Muscle layer of duodenum (tissue), 2 donors: ENCODE measurements at regions not wholly inside any gene's neighbourhood (a gene's known extent, or its start where the extent isn't known, plus 50 kb on each side); places are given as distances from the start of the nearest gene placed in this dataset.

ENCODE experiments used
- H3K27ac ChIP-seq: one replicate; pipeline ENCODE4 v1.7.0; 2013; ENCODE audit warnings: mild to moderate bottlenecking, low read length
- H3K27me3 ChIP-seq: one replicate; pipeline ENCODE4 v1.7.0; 2013; ENCODE audit warnings: low read depth, mild to moderate bottlenecking, control low read depth, low read length
- H3K36me3 ChIP-seq, 2 donors: one replicate each; pipeline ENCODE4 v1.7.0; 2013; ENCODE audit warnings: low read length in 2 of 2, control low read depth in 1 of 2, mild to moderate bottlenecking in 1 of 2; ENCODE audit not compliant: insufficient read depth in 2 of 2, control insufficient read depth in 1 of 2
- H3K4me1 ChIP-seq, 2 donors: one replicate each; pipeline ENCODE4 v1.7.0; 2013; ENCODE audit warnings: low read length in 2 of 2, mild to moderate bottlenecking in 2 of 2, control low read depth in 1 of 2, moderate library complexity in 1 of 2; ENCODE audit not compliant: insufficient read depth in 2 of 2, control insufficient read depth in 1 of 2
- H3K4me3 ChIP-seq, 2 donors: one replicate each; pipeline ENCODE4 v1.7.0; 2013; ENCODE audit warnings: low read length in 2 of 2, low read depth in 1 of 2, mild to moderate bottlenecking in 1 of 2
- H3K9me3 ChIP-seq, 2 donors: one replicate each; pipeline ENCODE4 v1.7.0; 2013; ENCODE audit warnings: low read length in 2 of 2, control low read depth in 1 of 2, mild to moderate bottlenecking in 1 of 2; ENCODE audit not compliant: control insufficient read depth in 1 of 2
- donor health status: healthy.

GRCh38 chr18:39681061-39681460, 2115.5 kb upstream of the CELF4 start:
- no peaks in the 10 kb centered on the region for H3K9me3 ChIP-seq
- H3K27me3 ChIP-seq, result no peaks in the 10 kb centered on the region

GRCh38 chr18:39675906-39676305, 2110.3 kb upstream of the CELF4 start:
- Histone ChIP-seq H3K27me3 (no peaks in the 10 kb centered on the region), H3K27ac (no peak overlapping the region), H3K36me3 (no peaks in the 10 kb centered on the region), H3K4me1 (no peaks in the 10 kb centered on the region), H3K4me3 (no peak overlapping the region), H3K9me3 (no peaks in the 10 kb centered on the region)

More at GRCh38 chr18:39681061-39681460, 2115.5 kb upstream of the CELF4 start:
- Histone ChIP-seq H3K4me1 (no peaks in the 10 kb centered on the region), H3K36me3 (no peaks in the 10 kb centered on the region), H3K4me3 (no peak overlapping the region), H3K27ac (no peak overlapping the region)

- no peaks in the 10 kb centered on the region for H3K27me3 ChIP-seq
- H3K4me3 ChIP-seq, result no peak overlapping the region
- H3K9me3 ChIP-seq, result no peaks in the 10 kb centered on the region
- no peaks in the 10 kb centered on the region for H3K4me1 ChIP-seq
- no peak overlapping the region for H3K27ac ChIP-seq
- no peaks in the 10 kb centered on the region for H3K36me3 ChIP-seq
Observed at GRCh38 chr18:39675368-39675767, 2109.8 kb upstream of the CELF4 start.

- Histone ChIP-seq H3K9me3 (no peaks in the 10 kb centered on the region), H3K4me1 (no peaks in the 10 kb centered on the region), H3K27ac (no peak overlapping the region), H3K36me3 (no peaks in the 10 kb centered on the region), H3K4me3 (no peak overlapping the region), H3K27me3 (no peaks in the 10 kb centered on the region)
Observed at GRCh38 chr18:39672171-39672570, 2106.6 kb upstream of the CELF4 start.

GRCh38 chr18:39667905-39668304, 2102.3 kb upstream of the CELF4 start:
- Histone ChIP-seq H3K4me3 (no peak overlapping the region), H3K36me3 (no peaks in the 10 kb centered on the region), H3K27me3 (no peaks in the 10 kb centered on the region), H3K4me1 (no peaks in the 10 kb centered on the region), H3K27ac (no peak overlapping the region), H3K9me3 (no peaks in the 10 kb centered on the region)

GRCh38 chr18:39666541-39666940, 2100.9 kb upstream of the CELF4 start:
- H3K4me3 ChIP-seq, result no peak overlapping the region

GRCh38 chr18:39661856-39662366, 2096.3 kb upstream of the CELF4 start:
- H3K36me3 ChIP-seq, result no peaks in the 10 kb centered on the region
- no peaks in the 10 kb centered on the region for H3K27me3 ChIP-seq
- no peak overlapping the region for H3K4me3 ChIP-seq
- H3K27ac ChIP-seq, result no peak overlapping the region
- no peaks in the 10 kb centered on the region for H3K9me3 ChIP-seq
- no peaks in the 10 kb centered on the region for H3K4me1 ChIP-seq

More at GRCh38 chr18:39666541-39666940, 2100.9 kb upstream of the CELF4 start:
- Histone ChIP-seq H3K36me3 (no peaks in the 10 kb centered on the region), H3K27ac (no peak overlapping the region), H3K27me3 (no peaks in the 10 kb centered on the region), H3K9me3 (no peaks in the 10 kb centered on the region), H3K4me1 (no peaks in the 10 kb centered on the region)

GRCh38 chr18:39660141-39660540, 2094.5 kb upstream of the CELF4 start:
- Histone ChIP-seq H3K9me3 (no peaks in the 10 kb centered on the region), H3K4me1 (no peaks in the 10 kb centered on the region), H3K4me3 (no peak overlapping the region), H3K27ac (no peak overlapping the region), H3K36me3 (no peaks in the 10 kb centered on the region), H3K27me3 (no peaks in the 10 kb centered on the region)

GRCh38 chr18:39655341-39655740, 2089.7 kb upstream of the CELF4 start:
- Histone ChIP-seq H3K27ac (no peak overlapping the region), H3K36me3 (no peaks in the 10 kb centered on the region), H3K9me3 (no peaks in the 10 kb centered on the region), H3K4me1 (no peaks in the 10 kb centered on the region), H3K27me3 (no peaks in the 10 kb centered on the region), H3K4me3 (no peak overlapping the region)

GRCh38 chr18:39653221-39653620, 2087.6 kb upstream of the CELF4 start:
- H3K4me1 ChIP-seq, result no peaks in the 10 kb centered on the region
- no peaks in the 10 kb centered on the region for H3K27me3 ChIP-seq
- no peaks in the 10 kb centered on the region for H3K36me3 ChIP-seq
- no peak overlapping the region for H3K27ac ChIP-seq
- H3K9me3 ChIP-seq, result no peaks in the 10 kb centered on the region
- H3K4me3 ChIP-seq, result no peak overlapping the region

- no peak overlapping the region for H3K4me3 ChIP-seq
- no peaks in the 10 kb centered on the region for H3K9me3 ChIP-seq
- H3K4me1 ChIP-seq, result no peaks in the 10 kb centered on the region
- no peaks in the 10 kb centered on the region for H3K36me3 ChIP-seq
- H3K27me3 ChIP-seq, result no peaks in the 10 kb centered on the region
- H3K27ac ChIP-seq, result no peak overlapping the region
Observed at GRCh38 chr18:39648616-39649015, 2083.0 kb upstream of the CELF4 start.
